ENCODE measurements at regions not wholly inside any gene's neighbourhood (a gene's known extent, or its start where the extent isn't known, plus 50 kb on each side); places are given as distances from the start of the nearest gene placed in this dataset.
"Not testable (repeated sequence)": the region's sequence is repeated elsewhere in the genome, so short reads cannot be mapped to it uniquely, and the experiment has no call there.

DNA sequence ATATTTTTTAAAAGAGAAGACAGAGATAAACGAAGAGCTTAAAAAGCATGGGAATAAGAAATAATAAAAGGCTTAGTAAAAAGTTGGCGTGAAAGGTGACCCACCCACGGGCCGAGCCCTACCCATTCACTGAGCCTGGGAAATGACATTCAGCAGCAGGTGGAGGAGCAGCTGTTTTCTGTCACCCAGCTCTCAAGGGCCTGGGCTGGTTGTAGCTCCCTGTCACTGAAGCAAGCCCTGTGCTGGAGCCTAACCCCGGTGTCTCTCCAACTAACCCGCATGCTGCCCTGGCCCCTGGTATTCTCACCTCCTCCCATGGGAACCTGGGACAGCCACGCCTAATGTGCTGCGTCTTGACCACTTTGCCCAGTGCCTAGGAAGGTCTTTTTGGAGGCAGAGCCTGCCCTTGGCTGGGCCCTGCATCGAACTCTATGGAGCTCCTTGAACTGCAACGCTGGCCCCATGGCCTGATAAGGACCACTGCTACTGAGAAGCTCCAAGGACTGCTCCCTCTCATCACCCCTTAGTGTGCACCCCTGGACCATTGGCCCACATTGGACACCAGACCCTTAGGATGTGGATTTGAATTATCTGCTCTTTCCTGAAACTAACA, 68.8 kb upstream of the IYD start:
- Mint-ChIP-seq H3K27ac (no peak overlapping the region), H3K4me1 (no peaks in the 10 kb centered on the region), H3K9me3 (peaks cover 2 to 12% (median 5%) of the 10 kb centered on the region in 6 donors), H3K4me3 (no peak overlapping the region), H3K36me3 (peaks cover 0 to 3% (median 0%) of the 10 kb centered on the region in 3 donors), H3K27me3 (ENCODE audit: low read depth in 3 of 3) (peaks cover 0 to 3% (median 2%) of the 10 kb centered on the region in 3 donors)
- no peak for DNase-seq

DNA sequence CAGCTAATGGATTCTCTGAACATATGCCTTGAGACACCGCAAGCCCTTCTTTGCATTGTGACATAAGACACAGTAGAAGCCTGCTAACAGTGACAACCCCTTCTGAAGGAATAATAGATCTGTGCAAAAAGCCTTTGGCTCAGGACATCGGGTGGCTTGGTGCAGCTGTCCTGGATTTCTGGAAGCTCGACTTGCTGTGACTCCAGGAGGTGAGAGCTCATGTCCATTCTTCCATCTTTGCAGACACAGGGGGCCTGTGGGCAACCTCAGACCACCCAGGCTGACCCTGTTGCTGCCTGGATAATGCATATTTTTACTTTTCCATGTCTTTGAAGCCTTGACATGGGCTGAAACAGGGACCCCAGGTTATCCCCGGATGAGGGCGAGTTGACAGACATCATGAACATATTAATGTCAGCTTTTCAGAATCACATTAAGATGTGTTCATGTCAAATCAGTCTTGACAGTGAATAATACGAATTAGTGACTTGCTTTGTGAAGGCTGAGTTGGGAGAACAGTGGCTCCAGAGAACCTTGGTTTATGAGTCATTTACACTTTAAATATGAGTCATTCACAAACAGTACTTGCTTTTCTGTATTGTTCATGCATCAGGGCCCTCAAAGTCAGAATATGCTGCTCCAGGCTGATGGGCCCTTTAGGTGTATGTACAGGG, 66.8 kb upstream of the IYD start:
- Mint-ChIP-seq H3K27ac (no peak overlapping the region), H3K4me3 (no peak overlapping the region), H3K27me3 (ENCODE audit: low read depth in 3 of 3) (peaks cover 0 to 3% (median 2%) of the 10 kb centered on the region in 3 donors), H3K36me3 (peaks cover 0 to 3% (median 0%) of the 10 kb centered on the region in 3 donors), H3K4me1 (no peaks in the 10 kb centered on the region), H3K9me3 (peaks cover 2 to 12% (median 5%) of the 10 kb centered on the region in 6 donors)
- no peak for DNase-seq

DNA sequence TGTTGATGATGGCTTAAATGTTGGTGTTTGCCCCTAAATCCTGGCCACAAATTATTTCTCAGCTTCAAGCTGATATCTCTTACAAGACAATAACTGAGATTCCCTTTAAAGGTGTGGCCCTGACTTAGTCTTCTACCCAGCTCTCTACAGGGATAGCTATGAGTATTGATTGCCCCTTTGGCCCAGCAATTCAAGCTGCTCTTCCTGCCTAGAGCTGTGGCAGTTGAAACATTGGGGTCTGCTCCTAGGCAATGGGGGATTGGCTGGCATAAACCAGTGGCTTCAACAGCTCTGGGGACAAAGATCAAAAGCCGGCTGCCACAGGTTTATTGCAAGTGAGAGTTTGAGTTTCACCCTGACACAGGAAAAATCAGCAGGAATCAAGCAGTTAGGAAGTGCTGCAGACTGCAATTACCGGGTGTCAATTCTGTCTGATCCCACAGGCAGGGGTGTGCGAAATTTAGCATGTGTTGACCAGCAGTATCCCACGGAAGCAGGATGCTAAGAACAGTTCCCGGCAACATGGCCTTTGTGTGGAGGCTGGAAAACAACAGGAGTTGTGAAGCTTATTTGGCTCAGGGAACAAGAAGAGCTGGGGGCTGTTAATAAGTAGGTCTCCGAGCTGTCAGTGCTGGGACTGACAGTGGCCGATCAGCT, 66.2 kb upstream of the IYD start:
- Mint-ChIP-seq H3K36me3 (peaks cover 0 to 1% (median 0%) of the 10 kb centered on the region in 3 donors), H3K4me1 (no peaks in the 10 kb centered on the region), H3K4me3 (no peak overlapping the region), H3K27me3 (ENCODE audit: low read depth in 3 of 3) (peaks cover 0 to 3% (median under 1%) of the 10 kb centered on the region in 3 donors), H3K27ac (no peak overlapping the region), H3K9me3 (peaks cover 0 to 6% (median 3%) of the 10 kb centered on the region in 6 donors)
- DNase-seq, result no peak

DNA sequence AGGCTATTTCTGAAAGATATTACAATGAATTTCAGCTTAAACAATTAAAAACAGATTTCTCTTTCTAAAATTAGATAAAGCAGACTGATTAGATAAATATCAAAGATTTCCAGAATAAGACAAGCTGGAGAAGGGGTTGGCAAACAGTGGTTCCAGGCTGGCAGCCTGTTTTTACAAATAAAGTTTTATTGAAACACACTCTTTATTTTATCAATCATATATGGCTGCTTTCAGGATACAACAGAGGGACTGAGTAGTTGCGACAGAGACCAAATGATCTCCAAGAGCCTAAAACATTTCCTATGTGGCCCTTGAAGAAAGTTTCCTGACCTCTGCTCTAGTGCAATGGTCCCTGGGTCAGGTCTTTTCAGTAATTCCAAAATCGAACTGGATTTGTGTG, 65.6 kb upstream of the IYD start:
- Mint-ChIP-seq H3K27ac (no peak overlapping the region), H3K4me3 (no peak overlapping the region), H3K9me3 (peaks cover 0 to 4% (median 0%) of the 10 kb centered on the region in 6 donors), H3K27me3 (ENCODE audit: low read depth in 3 of 3) (peaks cover 0 to 3% (median 0%) of the 10 kb centered on the region in 3 donors), H3K36me3 (no peaks in the 10 kb centered on the region), H3K4me1 (no peaks in the 10 kb centered on the region)
- no peak for DNase-seq

DNA sequence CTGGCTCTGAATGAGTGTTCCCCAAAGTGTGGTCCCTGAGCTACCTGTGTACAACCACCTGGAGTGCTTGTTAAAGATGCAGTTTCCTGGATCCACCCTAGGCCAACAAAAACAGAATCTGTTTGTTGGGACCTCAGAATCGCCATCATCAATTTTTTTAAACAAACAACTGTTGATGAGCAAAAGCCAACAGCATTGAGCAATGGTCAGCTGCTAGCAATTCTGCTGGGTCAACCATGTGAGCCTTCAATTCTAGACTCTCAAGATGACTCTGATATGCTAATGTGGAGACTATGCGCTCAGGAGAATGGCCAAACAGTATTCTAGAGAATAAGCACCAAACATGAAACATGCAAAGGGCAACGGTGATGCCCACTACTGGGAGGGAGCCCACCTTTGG, 64.4 kb upstream of the IYD start:
- Mint-ChIP-seq H3K36me3 (no peaks in the 10 kb centered on the region), H3K4me3 (no peak overlapping the region), H3K27me3 (ENCODE audit: low read depth in 3 of 3) (peaks cover 0 to 3% (median 0%) of the 10 kb centered on the region in 3 donors), H3K4me1 (peaks cover 4 to 7% of the 10 kb centered on the region in 2 donors), H3K9me3 (peaks cover 0 to 4% (median 0%) of the 10 kb centered on the region in 6 donors), H3K27ac (no peak overlapping the region)
- DNase-seq, result no peak

DNA sequence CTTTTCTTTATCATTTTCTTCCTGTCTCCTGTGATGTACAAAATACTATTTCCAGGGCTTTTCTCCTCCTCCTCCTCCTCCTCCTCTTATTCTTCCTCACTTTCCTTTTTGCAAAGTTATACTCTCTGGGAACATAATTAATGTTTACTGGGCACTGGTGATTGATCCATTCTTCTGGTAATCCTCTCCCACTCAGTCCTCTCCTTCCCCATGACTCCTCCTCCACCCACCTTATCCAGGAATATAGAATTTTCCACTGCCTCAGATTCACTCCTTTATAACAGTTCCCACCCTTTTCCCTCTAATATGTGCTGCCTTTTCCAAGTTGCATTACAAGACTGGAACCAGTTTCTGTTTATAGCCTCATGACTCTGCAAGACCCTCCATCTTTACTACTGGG, 62.5 kb upstream of the IYD start:
- Mint-ChIP-seq H3K4me3 (no peak overlapping the region), H3K27me3 (ENCODE audit: low read depth in 3 of 3) (peaks cover 0 to 8% (median 4%) of the 10 kb centered on the region in 3 donors), H3K36me3 (no peaks in the 10 kb centered on the region), H3K4me1 (peaks cover 22% of the 10 kb centered on the region in 2 donors), H3K27ac (no peak overlapping the region), H3K9me3 (peaks cover 0 to 2% (median 0%) of the 10 kb centered on the region in 6 donors)
- no peak for DNase-seq

DNA sequence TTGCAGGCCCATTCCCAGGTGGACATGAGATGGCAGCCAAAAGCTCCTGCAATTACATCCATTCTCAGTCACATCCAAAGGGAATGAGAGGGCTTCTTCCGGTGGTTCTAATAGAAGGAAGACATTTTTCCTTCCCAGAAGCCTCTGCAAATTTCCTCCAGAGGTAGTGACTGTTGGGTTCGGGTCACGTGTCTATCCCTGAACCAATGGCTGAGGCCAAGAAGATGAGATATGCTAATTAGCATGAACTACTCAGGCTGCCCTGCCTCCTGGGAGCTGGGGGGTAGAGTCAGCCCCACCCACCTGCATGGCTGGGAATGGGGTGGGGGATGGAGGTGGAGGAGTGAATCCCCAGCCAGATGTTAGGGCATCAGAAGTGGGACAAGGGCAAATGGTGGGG, 61.3 kb upstream of the IYD start:
- H3K27me3 Mint-ChIP-seq (ENCODE audit: low read depth in 3 of 3), result peaks cover 0 to 9% (median 4%) of the 10 kb centered on the region in 3 donors
- peaks cover 0 to 6% (median 0%) of the 10 kb centered on the region in 6 donors for H3K9me3 Mint-ChIP-seq
- H3K27ac Mint-ChIP-seq, result no peak overlapping the region
- no peaks in the 10 kb centered on the region for H3K36me3 Mint-ChIP-seq
- H3K4me3 Mint-ChIP-seq, result no peak overlapping the region
- no peak for DNase-seq
- H3K4me1 Mint-ChIP-seq, result peaks cover 34% of the 10 kb centered on the region in 2 donors

DNA sequence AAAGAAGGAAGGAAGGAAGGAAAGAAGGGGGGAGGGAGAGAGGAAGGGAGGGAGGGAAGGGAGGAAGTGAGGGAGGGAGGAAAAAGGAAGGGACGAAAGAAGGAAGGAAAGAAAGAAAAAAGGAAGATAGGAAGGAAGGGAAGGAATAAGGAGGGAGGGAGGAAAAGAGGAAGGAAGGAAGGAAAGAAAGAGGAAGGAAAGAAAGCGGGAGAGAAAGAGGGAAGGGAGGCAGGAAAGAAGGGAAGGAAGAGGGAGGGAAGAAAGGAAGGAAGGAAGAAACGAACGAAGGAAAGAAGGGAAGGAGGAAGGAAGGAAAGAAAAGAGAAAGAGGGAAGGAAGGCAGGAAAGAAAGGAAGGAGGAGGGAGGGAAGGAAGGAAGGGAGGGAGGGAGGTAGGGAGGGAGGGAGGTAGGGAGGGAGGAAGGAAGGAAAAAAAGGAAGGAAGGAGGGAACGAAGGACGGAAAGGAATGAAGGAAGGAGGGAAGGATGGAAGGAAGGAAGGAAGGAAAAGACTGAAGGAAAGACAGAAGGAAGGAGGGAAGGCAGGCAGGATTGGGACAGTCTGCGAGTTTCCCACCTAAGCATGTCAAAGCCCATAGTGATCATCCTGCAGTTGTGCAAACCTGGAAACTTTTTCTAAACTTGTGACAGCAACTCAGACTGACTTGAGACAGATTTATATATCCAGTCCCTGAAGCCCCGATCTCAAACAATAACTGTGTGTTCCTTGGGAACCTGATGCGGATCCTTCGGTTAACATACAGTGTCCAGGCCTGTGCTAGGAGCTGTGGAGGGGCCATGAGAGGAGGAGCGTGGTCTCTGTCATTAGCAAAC, 59.8 kb upstream of the IYD start:
- peak overlapping the region in 4 of 5 donors; percentile 25 to 64 (median 58) for H3K4me3 Mint-ChIP-seq
- H3K9me3 Mint-ChIP-seq, result peaks cover 0 to 4% (median 0%) of the 10 kb centered on the region in 6 donors
- peaks cover 34% of the 10 kb centered on the region in 2 donors for H3K4me1 Mint-ChIP-seq
- no peak for DNase-seq
- H3K36me3 Mint-ChIP-seq, result no peaks in the 10 kb centered on the region
- peak overlapping the region in 3 of 6 donors; percentile 51 to 86 (median 55) for H3K27ac Mint-ChIP-seq
- peaks cover 0 to 9% (median 4%) of the 10 kb centered on the region in 3 donors for H3K27me3 Mint-ChIP-seq (ENCODE audit: low read depth in 3 of 3)

DNA sequence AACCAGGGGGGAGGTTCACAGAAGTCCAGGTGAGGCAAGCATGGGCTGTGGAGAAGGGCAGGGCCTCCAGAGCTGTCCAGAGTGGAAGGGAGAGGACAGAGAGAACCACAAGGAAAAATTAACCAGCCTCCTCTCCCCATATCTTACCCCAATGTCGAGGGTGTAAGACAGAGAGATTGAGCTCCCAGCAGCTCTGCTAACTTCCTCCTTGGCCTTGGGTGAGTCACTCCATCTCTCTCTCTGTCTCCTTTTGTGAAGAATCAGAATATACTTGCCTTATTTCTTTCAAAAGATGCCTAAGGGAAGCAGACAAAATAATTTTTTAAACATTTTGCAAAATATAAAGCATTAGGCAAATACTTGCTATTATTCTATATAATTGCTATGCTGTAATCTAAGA, 58.3 kb upstream of the IYD start:
- peaks cover 0 to 10% (median 4%) of the 10 kb centered on the region in 3 donors for H3K27me3 Mint-ChIP-seq (ENCODE audit: low read depth in 3 of 3)
- H3K9me3 Mint-ChIP-seq, result peaks cover 0 to 4% (median 0%) of the 10 kb centered on the region in 6 donors
- no peaks in the 10 kb centered on the region for H3K36me3 Mint-ChIP-seq
- peaks cover 34% of the 10 kb centered on the region in 2 donors for H3K4me1 Mint-ChIP-seq
- peak in 1 of 3 donors; percentile 30 for DNase-seq
- peak overlapping the region; percentile 57 to 83 (median 74) for H3K4me3 Mint-ChIP-seq
- H3K27ac Mint-ChIP-seq, result peak overlapping the region; percentile 43 to 78 (median 64)

DNA sequence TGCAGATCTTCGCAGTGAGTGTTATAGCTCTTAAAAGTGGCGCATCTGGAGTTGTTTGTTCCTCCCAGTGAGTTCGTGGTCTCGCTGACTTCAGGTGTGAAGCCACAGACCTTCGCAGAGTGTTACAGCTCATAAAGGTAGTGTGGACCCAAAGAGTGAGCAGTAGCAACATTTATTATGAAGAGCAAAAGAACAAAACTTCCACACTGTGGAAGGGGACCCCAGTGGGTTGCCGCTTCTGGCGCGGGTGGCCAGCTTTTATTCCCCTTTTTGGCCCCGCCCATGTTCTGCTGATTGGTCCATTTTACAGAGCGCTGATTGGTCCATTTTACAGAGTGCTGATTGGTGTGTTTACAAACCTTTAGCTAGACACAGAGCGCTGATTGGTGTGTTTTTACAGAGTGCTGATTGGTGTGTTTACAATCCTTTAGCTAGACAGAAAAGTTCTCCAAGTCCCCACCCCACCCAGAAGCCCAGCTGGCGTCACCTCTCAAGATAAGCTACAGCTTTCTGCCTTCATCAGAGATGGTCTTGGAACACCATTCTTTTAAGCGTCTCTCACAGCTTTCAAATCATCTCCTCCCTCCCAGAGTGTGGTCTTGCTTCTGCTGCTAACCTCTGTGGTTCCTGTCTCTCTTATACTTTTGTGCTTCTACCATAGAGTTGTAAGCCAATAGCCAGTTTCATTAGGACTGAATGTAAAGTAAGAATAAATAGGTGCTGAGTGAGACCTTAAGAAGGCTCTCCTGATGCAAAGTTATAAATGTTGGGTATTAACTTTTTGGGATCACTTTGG, 57.5 kb upstream of the IYD start:
- DNase-seq, result peak; percentile 33 to 69 (median 58)
- Mint-ChIP-seq H3K27me3 (ENCODE audit: low read depth in 3 of 3) (peaks cover 2 to 10% (median 4%) of the 10 kb centered on the region in 3 donors), H3K4me3 (peak overlapping the region; percentile 57 to 83 (median 74)), H3K4me1 (peaks cover 34% of the 10 kb centered on the region in 2 donors), H3K27ac (peak overlapping the region; percentile 43 to 78 (median 64))
- not testable (repeated sequence) for H3K9me3 Mint-ChIP-seq, H3K36me3 Mint-ChIP-seq

DNA sequence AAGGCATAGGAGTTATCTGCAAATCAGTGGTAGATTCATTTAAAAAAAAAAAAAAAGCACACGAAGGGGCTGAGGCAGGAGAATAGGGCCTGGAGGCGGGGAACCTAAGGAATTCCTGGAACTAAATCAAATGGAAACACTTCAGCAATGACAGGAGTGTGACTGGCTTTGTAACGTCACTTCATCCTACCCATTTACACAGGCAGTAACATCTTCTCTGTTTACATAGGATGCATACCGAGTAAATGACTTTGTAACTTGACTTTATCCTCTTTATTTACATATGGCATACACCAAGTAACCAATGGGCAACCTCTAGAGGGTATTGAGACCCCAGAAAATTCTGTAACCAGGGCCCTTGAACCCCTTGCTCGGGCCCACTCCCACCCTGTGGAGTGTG, 56.4 kb upstream of the IYD start:
- peaks cover 2 to 13% (median 4%) of the 10 kb centered on the region in 3 donors for H3K27me3 Mint-ChIP-seq (ENCODE audit: low read depth in 3 of 3)
- peaks cover 0 to 4% (median 0%) of the 10 kb centered on the region in 6 donors for H3K9me3 Mint-ChIP-seq
- H3K36me3 Mint-ChIP-seq, result no peaks in the 10 kb centered on the region

DNA sequence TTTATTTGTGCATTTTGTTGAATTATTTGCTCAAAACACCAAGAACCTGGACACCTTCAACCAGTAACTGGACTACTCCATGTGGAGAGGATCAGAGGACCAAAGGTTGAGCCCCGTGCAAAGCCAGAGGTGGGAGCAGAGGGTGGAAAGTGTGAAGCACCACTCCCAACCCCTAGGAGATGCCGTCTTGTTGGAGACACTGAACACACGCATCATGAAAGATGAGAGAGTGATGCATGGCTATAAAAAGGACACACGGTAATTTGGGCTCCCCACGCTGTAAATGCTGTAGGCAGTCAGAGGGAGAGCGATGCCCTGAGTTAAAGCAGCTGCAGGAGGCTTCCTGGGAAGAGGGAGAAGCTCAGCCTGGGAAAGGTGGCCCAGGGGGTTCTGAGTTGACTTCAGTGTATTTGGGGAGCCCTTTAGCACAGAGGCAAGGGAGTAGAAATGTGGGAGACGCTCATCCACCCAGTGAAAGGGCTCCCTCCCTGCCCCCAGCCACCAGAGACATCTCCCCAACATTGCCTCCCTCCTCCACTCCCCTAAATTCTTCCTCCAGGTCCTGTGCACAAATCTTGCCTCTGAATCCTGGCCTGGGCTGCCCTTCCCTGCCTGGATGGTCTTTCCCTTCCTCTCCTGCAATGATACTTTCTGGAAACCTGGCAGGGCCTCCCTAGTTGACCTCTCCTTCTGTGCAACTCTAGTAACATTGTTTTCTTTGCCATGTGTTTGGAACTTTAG, 55.8 kb upstream of the IYD start:
- peak overlapping the region in 1 of 5 donors; percentile 38 for H3K4me3 Mint-ChIP-seq
- H3K27ac Mint-ChIP-seq, result no peak overlapping the region
- H3K27me3 Mint-ChIP-seq (ENCODE audit: low read depth in 3 of 3), result peaks cover 2 to 13% (median 4%) of the 10 kb centered on the region in 3 donors
- peaks cover 0 to 4% (median 0%) of the 10 kb centered on the region in 6 donors for H3K9me3 Mint-ChIP-seq
- peaks cover 34% of the 10 kb centered on the region in 2 donors for H3K4me1 Mint-ChIP-seq
- DNase-seq, result no peak
- H3K36me3 Mint-ChIP-seq, result no peaks in the 10 kb centered on the region

More for the DNA sequence above, 56.4 kb upstream of the IYD start:
- no peak for DNase-seq
- H3K4me1 Mint-ChIP-seq, result peaks cover 34% of the 10 kb centered on the region in 2 donors
- H3K4me3 Mint-ChIP-seq, result no peak overlapping the region
- H3K27ac Mint-ChIP-seq, result no peak overlapping the region
